GM23338 (cell line): ENCODE measurements at regions not wholly inside any gene's neighbourhood (a gene's known extent, or its start where the extent isn't known, plus 50 kb on each side); places are given as distances from the start of the nearest gene placed in this dataset.
A peak's percentile ranks its signal among the peaks of the same experiment; 100 is the strongest.

Experiments
- ATAC-seq: fragments of 200-7000 bp; cut with Tn5 transposase; 3 replicates; pipeline ENCODE4 v1.9.1; 2020
- DNase-seq: peaks from one replicate; pipeline ENCODE4 v3.0.0-alpha.2; 2015; ENCODE audit warnings: low spot score
- H2AFZ ChIP-seq: fragments of 200-600 bp; sonication (generic); 2 replicates; pipeline ENCODE4 v1.8.0; 2016; ENCODE audit warnings: antibody characterized with exemption, mild to moderate bottlenecking, moderate library complexity
- H3F3A ChIP-seq: fragments of 200-600 bp; sonication (generic); replicated peaks from 2 replicates; pipeline ENCODE4 v1.8.0; 2017; ENCODE audit warnings: antibody characterized with exemption, mixed run types, low read depth
- H3K27ac ChIP-seq: fragments of 200-600 bp; sonication (generic); 2 replicates; pipeline ENCODE4 v1.6.1; 2016; ENCODE audit warnings: low read depth
- H3K27me3 ChIP-seq: fragments of 200-600 bp; sonication (generic); 2 replicates; pipeline ENCODE4 v1.8.0; 2016; ENCODE audit warnings: mild to moderate bottlenecking, mixed run types, moderate library complexity; ENCODE audit not compliant: insufficient read depth
- H3K36me3 ChIP-seq: fragments of 200-600 bp; sonication (generic); 2 replicates; pipeline ENCODE4 v1.8.0; 2016; ENCODE audit warnings: mild to moderate bottlenecking; ENCODE audit not compliant: insufficient read depth
- H3K4me1 ChIP-seq: fragments of 200-600 bp; sonication (generic); 2 replicates; pipeline ENCODE4 v1.8.0; 2016; ENCODE audit warnings: mild to moderate bottlenecking, moderate library complexity; ENCODE audit not compliant: insufficient read depth
- H3K4me2 ChIP-seq: fragments of 200-600 bp; sonication (generic); 2 replicates; pipeline ENCODE4 v1.7.1; 2017; ENCODE audit warnings: mixed run types
- H3K4me3 ChIP-seq: fragments of 200-600 bp; sonication (generic); 2 replicates; pipeline ENCODE4 v1.6.1; 2016; ENCODE audit warnings: mixed run types
- H3K79me2 ChIP-seq: fragments of 200-600 bp; sonication (generic); replicated peaks from 2 replicates; pipeline ENCODE4 v1.8.0; 2017; ENCODE audit warnings: mild to moderate bottlenecking; ENCODE audit not compliant: insufficient read depth
- H3K9me2 ChIP-seq: fragments of 200-600 bp; sonication (generic); 2 replicates; pipeline ENCODE4 v1.8.0; 2017; ENCODE audit not compliant: insufficient read depth
- H4K20me1 ChIP-seq: fragments of 200-600 bp; sonication (generic); replicated peaks from 2 replicates; pipeline ENCODE4 v1.8.0; 2017; ENCODE audit warnings: mild to moderate bottlenecking; ENCODE audit not compliant: insufficient read depth
- H3K27ac Mint-ChIP-seq: 2 replicates; pipeline ENCODE4 v1.8.0; 2020; ENCODE audit warnings: inconsistent platforms, mild to moderate bottlenecking, moderate library complexity, mixed read lengths
- H3K27me3 Mint-ChIP-seq: 3 replicates; pipeline ENCODE4 v1.8.0; 2022; ENCODE audit warnings: low read depth, mild to moderate bottlenecking, moderate library complexity, mixed read lengths, inconsistent platforms; ENCODE audit not compliant: insufficient read depth, poor library complexity
- H3K36me3 Mint-ChIP-seq: 3 replicates; pipeline ENCODE4 v1.8.0; 2021; ENCODE audit warnings: low read depth, mild to moderate bottlenecking, inconsistent platforms, moderate library complexity, mixed read lengths
- H3K4me1 Mint-ChIP-seq: 3 replicates; pipeline ENCODE4 v1.8.0; 2020; ENCODE audit warnings: mild to moderate bottlenecking, inconsistent platforms, mixed read lengths
- H3K4me3 Mint-ChIP-seq: 3 replicates; pipeline ENCODE4 v1.8.0; 2021; ENCODE audit warnings: moderate library complexity, mild to moderate bottlenecking, inconsistent platforms, mixed read lengths
- H3K9me3 Mint-ChIP-seq: 3 replicates; pipeline ENCODE4 v1.8.0; 2020; ENCODE audit warnings: moderate library complexity, mild to moderate bottlenecking, inconsistent platforms, mixed read lengths
- CTCF ChIP-seq, 2 experiments: fragments of 200-600 bp in 1 of 2; sonication (generic) in 1 of 2; conservative IDR thresholded peaks; 2 replicates each; pipeline versions ENCODE4 v1.5.1 to v1.6.1; 2016 to 2017; ENCODE audit warnings: antibody characterized with exemption in 2 of 2, low read depth in 2 of 2, mild to moderate bottlenecking in 2 of 2, moderate library complexity in 1 of 2
- NANOG ChIP-seq: IDR thresholded peaks from 2 replicates; pipeline ENCODE4 v1.6.1; 2016; ENCODE audit warnings: antibody characterized with exemption, borderline replicate concordance
- ZNF114 ChIP-seq: fragments of 250-450 bp; sonication (Bioruptor Pico); IDR thresholded peaks from 2 replicates; pipeline ENCODE4 v1.5.0; 2020; ENCODE audit warnings: mild to moderate bottlenecking, moderate library complexity

- peaks cover 4% of the 10 kb centered on the region; the same call in 1 of the 3 replicates for H3K36me3 Mint-ChIP-seq
- peaks cover 7% of the 10 kb centered on the region for H3K9me3 Mint-ChIP-seq
- H3K4me3 Mint-ChIP-seq: no peak overlapping the region
- Histone ChIP-seq H3K27me3 (no peaks in the 10 kb centered on the region), H3K9me2 (0 out of 2 replicates have a peak, but pooled peaks cover 3% of the 10 kb centered on the region), H3K27ac (no peak overlapping the region; the same call in 1 of the 2 replicates), H3K4me2 (no peak overlapping the region), H4K20me1 (no peaks in the 10 kb centered on the region), H3K4me3 (no peak overlapping the region), H3K4me1 (no peaks in the 10 kb centered on the region), H3K79me2 (no peaks in the 10 kb centered on the region), H3F3A (no peaks in the 10 kb centered on the region), H3K36me3 (no peaks in the 10 kb centered on the region), H2AFZ (peak overlapping the region; percentile 7; the same call in 1 of the 2 replicates)
- peaks cover 5% of the 10 kb centered on the region; the same call in 2 of the 3 replicates for H3K4me1 Mint-ChIP-seq
- no peak for DNase-seq
- no peak for TF ChIP-seq ZNF114 (CRISPR knock-in tag)
- peaks cover 6% of the 10 kb centered on the region for H3K27me3 Mint-ChIP-seq
- H3K27ac Mint-ChIP-seq: no peak overlapping the region
- ATAC-seq: peak; percentile 78
These were observed 167.5 kb upstream of the PODXL start for GRCh38 chr7:131723926-131724325.

- Mint-ChIP-seq H3K4me3 (no peak overlapping the region), H3K9me3 (no peaks in the 10 kb centered on the region), H3K4me1 (peaks cover 5% of the 10 kb centered on the region; the same call in 2 of the 3 replicates), H3K36me3 (no peaks in the 10 kb centered on the region), H3K27ac (no peak overlapping the region), H3K27me3 (peaks cover 6% of the 10 kb centered on the region)
- H3K4me3 ChIP-seq: no peak overlapping the region
- H3K4me1 ChIP-seq: no peaks in the 10 kb centered on the region
- DNase-seq (no peak), ATAC-seq (no peak)
- H3K27me3 ChIP-seq: no peaks in the 10 kb centered on the region
- H3K4me2 ChIP-seq: no peak overlapping the region
- no peaks in the 10 kb centered on the region for H3K36me3 ChIP-seq
- 0 out of 2 replicates have a peak, but pooled peaks cover 3% of the 10 kb centered on the region for H3K9me2 ChIP-seq
- no peaks in the 10 kb centered on the region for H4K20me1 ChIP-seq
- no peak overlapping the region for H2AFZ ChIP-seq
- no peaks in the 10 kb centered on the region for H3F3A ChIP-seq
- TF ChIP-seq ZNF114 (CRISPR knock-in tag) (no peak), CTCF (conservative IDR thresholded peaks at IDR 0.05; ENCODE audit: low read depth in 2 of 2) (no peak)
- H3K27ac ChIP-seq: no peak overlapping the region
- H3K79me2 ChIP-seq: no peaks in the 10 kb centered on the region
These were observed 165.9 kb upstream of the PODXL start for GRCh38 chr7:131722371-131722770.

DNA sequence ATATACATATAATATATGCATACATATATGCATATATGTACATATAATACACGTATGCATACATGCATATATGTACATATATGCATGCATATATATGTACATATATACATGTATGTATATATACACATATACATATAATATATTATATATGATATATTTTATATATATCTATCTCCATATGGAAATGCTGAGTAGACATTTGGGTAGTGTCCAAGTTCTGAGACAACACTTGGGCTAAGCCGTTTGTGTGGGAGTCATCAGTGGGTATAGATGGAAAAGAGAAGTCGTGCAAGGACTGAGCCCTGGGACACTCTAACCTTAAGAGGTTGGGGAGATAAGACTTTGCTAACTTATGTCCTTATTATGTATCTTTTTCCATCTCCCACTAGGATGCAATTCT lies 165.2 kb upstream of the PODXL start:
- Mint-ChIP-seq H3K27ac (no peak overlapping the region), H3K36me3 (no peaks in the 10 kb centered on the region), H3K4me3 (no peak overlapping the region), H3K9me3 (no peaks in the 10 kb centered on the region), H3K27me3 (peaks cover 6% of the 10 kb centered on the region), H3K4me1 (peaks cover 5% of the 10 kb centered on the region; the same call in 2 of the 3 replicates)
- no peaks in the 10 kb centered on the region for H4K20me1 ChIP-seq
- H3K4me2 ChIP-seq: no peak overlapping the region
- no peaks in the 10 kb centered on the region for H3K36me3 ChIP-seq
- no peak overlapping the region for H3K27ac ChIP-seq
- H3K9me2 ChIP-seq: 0 out of 2 replicates have a peak, but pooled peaks cover 3% of the 10 kb centered on the region
- H3F3A ChIP-seq: no peaks in the 10 kb centered on the region
- no peaks in the 10 kb centered on the region for H3K79me2 ChIP-seq
- no peak for DNase-seq
- H3K27me3 ChIP-seq: no peaks in the 10 kb centered on the region
- no peak overlapping the region for H2AFZ ChIP-seq
- ATAC-seq: no peak
- H3K4me1 ChIP-seq: no peaks in the 10 kb centered on the region
- H3K4me3 ChIP-seq: no peak overlapping the region
- TF ChIP-seq NANOG (no peak), ZNF114 (CRISPR knock-in tag) (no peak)
